ENCODE measurements at regions not wholly inside any gene's neighbourhood (a gene's known extent, or its start where the extent isn't known, plus 50 kb on each side); places are given as distances from the start of the nearest gene placed in this dataset.
A peak's percentile ranks its signal among the peaks of the same experiment; 100 is the strongest.

DNA sequence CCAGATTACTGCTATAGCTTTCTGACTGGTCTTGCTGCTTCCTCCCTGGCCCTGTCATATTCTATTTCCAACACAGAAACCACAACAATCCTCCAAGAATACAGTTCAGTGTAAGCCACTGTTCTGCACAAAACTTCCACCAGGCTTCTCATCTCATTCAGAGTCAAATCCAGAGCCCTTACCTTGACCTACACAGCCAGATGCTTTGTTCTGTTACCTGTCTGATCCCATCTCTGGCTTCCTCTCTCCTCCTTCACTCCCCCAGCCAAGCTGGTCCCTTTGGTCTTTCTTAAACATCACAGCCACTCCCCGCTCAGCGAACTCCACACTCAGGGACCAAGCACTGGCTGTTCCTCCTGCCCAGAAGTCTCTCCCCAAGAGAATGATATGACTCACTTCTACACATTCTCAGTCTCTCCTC lies 84.8 kb upstream of the BMP2K start:
- no CpG with 5 or more reads among the region's 2 CpGs for WGBS (ENCODE audit: insufficient coverage, low lambda C conversion rate)
- Histone ChIP-seq H3K4me3 (ENCODE audit: low read length) (no peak overlapping the region), H3K27ac (ENCODE audit: low read length) (peak overlapping the region; percentile 80), H3K4me1 (ENCODE audit: control insufficient read depth, insufficient read depth, low read length) (peaks cover 37% of the 10 kb centered on the region), H3K9me3 (ENCODE audit: control insufficient read depth, low read depth, low read length) (no peaks in the 10 kb centered on the region), H3K27me3 (ENCODE audit: control insufficient read depth, insufficient read depth, low read length) (no peaks in the 10 kb centered on the region), H3K36me3 (ENCODE audit: control insufficient read depth, insufficient read depth, low read length) (no peaks in the 10 kb centered on the region)
- DNase-seq, result no peak

DNA sequence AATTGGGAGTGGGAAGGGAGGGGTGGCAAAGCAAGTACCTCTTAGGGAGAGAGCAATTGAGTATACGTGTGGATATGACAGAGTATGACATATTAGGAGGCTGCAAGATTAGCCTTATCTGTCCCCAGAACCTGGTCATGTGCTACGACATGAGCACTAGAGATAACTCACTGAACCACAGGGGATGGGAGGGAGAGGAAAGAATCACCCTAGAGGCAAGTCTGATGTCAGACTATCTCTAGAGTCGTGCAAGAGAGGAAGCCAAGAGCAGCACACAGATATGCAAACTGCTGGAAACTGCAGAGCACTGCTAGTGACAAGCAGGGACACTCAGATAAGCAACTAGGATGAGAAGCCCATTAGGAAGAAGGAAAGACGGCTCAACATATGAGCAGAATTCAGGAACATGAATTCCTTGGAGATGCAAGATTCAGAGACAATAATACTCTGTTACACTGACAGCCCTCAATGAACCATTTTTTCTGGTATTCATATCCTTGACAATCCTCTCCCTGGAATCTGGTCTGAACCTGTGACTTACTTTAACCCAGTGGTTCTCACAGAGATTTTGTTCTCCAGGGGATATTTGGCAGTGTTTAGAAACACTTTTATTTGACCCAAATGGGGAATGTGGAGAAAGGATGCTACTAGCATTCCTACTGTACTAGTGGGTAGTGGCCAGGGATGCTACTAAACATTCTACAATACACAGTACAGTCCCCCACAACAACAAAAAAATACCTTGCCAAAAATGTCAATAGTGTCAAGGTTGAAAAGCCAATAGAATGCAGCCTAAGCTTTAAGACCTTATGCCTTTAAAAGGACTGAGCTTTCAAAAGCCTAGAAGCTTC lies 84.0 kb upstream of the BMP2K start:
- peak; percentile 87 to 91 for DNase-seq
- H3K27me3 ChIP-seq (ENCODE audit: control insufficient read depth, insufficient read depth, low read length), result no peaks in the 10 kb centered on the region
- H3K27ac ChIP-seq (ENCODE audit: low read length), result peak overlapping the region; percentile 80
- H3K4me3 ChIP-seq (ENCODE audit: low read length), result no peak overlapping the region
- H3K9me3 ChIP-seq (ENCODE audit: control insufficient read depth, low read depth, low read length), result no peaks in the 10 kb centered on the region
- whole genome bisulfite sequencing (ENCODE audit: insufficient coverage, low lambda C conversion rate), result no CpG with 5 or more reads among the region's 4 CpGs
- H3K36me3 ChIP-seq (ENCODE audit: control insufficient read depth, insufficient read depth, low read length), result no peaks in the 10 kb centered on the region
- H3K4me1 ChIP-seq (ENCODE audit: control insufficient read depth, insufficient read depth, low read length), result peaks cover 37% of the 10 kb centered on the region

DNA sequence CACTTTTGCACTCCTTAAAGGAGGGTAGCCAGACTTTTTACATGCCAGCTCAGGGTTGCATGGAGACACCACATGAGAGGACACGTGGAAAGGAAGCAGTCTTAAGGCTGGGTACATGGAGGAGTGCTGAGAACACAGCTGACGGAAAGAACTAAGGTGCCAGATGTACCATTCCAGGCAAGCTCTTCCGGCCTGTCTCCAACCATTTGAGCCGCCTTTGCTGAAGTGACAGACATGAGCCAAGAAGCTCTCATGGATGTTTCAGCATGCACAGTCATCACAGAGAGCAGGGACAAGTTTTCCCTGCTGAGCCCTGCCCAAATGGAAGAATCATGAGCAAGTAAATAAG lies 83.4 kb upstream of the BMP2K start:
- peaks cover 37% of the 10 kb centered on the region for H3K4me1 ChIP-seq (ENCODE audit: control insufficient read depth, insufficient read depth, low read length)
- no peaks in the 10 kb centered on the region for H3K9me3 ChIP-seq (ENCODE audit: control insufficient read depth, low read depth, low read length)
- DNase-seq, result no peak
- H3K36me3 ChIP-seq (ENCODE audit: control insufficient read depth, insufficient read depth, low read length), result no peaks in the 10 kb centered on the region
- H3K27me3 ChIP-seq (ENCODE audit: control insufficient read depth, insufficient read depth, low read length), result no peaks in the 10 kb centered on the region
- no peak overlapping the region for H3K4me3 ChIP-seq (ENCODE audit: low read length)
- no CpG with 5 or more reads among the region's 4 CpGs for WGBS (ENCODE audit: insufficient coverage, low lambda C conversion rate)
- peak overlapping the region; percentile 80 for H3K27ac ChIP-seq (ENCODE audit: low read length)

GRCh38 chr4:78693777-78694456 lies 82.2 kb upstream of the BMP2K start:
- H3K36me3 ChIP-seq (ENCODE audit: control insufficient read depth, insufficient read depth, low read length), result no peaks in the 10 kb centered on the region
- H3K27ac ChIP-seq (ENCODE audit: low read length), result peak overlapping the region; percentile 9
- H3K4me3 ChIP-seq (ENCODE audit: low read length), result no peak overlapping the region
- H3K4me1 ChIP-seq (ENCODE audit: control insufficient read depth, insufficient read depth, low read length), result peaks cover 37% of the 10 kb centered on the region
- no peaks in the 10 kb centered on the region for H3K27me3 ChIP-seq (ENCODE audit: control insufficient read depth, insufficient read depth, low read length)
- no peak for DNase-seq
- WGBS (ENCODE audit: insufficient coverage, low lambda C conversion rate), result no CpG with 5 or more reads among the region's 2 CpGs
- no peaks in the 10 kb centered on the region for H3K9me3 ChIP-seq (ENCODE audit: control insufficient read depth, low read depth, low read length)

DNA sequence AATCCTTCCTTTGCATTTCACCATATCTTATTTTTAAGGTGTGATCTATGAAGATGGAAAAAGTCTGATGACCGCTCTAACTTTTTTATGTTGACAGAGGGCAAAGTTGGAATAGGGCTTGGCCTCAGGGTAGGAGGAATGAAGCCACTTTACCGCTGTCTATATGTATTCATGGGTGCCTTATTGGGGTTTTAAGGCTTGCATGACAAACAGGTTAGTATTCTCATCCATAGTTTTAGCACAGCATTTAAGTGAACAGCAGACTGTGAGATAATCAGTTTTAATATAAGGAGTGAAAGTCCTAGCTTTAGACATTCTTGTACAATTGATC lies 81.7 kb upstream of the BMP2K start:
- H3K27me3 ChIP-seq (ENCODE audit: control insufficient read depth, insufficient read depth, low read length), result no peaks in the 10 kb centered on the region
- H3K4me3 ChIP-seq (ENCODE audit: low read length), result no peak overlapping the region
- peak overlapping the region; percentile 9 for H3K27ac ChIP-seq (ENCODE audit: low read length)
- H3K4me1 ChIP-seq (ENCODE audit: control insufficient read depth, insufficient read depth, low read length), result peaks cover 35% of the 10 kb centered on the region
- DNase-seq, result no peak
- H3K9me3 ChIP-seq (ENCODE audit: control insufficient read depth, low read depth, low read length), result no peaks in the 10 kb centered on the region
- no peaks in the 10 kb centered on the region for H3K36me3 ChIP-seq (ENCODE audit: control insufficient read depth, insufficient read depth, low read length)
- 60% methylated on average over 1 of the region's 2 CpGs for WGBS (ENCODE audit: insufficient coverage, low lambda C conversion rate)

DNA sequence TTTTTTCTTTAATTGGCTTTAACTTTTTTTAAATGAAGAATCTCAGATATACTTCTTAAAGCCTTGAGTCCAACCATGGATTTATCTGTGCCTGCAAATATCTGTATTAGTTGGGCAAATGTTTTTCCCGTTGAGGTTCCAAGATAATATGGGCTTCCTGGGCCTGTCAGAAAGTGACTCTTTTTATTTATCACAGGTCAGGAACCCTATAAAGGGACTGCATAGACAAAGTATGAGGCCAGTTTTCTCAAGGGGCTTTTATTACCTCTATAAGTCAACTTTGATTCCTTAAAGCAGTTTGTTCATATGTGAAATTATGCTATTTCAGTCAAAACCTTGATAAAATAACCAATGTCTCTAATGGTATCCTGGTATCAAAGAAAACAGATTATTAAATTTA lies 80.2 kb upstream of the BMP2K start:
- no peak for DNase-seq
- Histone ChIP-seq H3K36me3 (ENCODE audit: control insufficient read depth, insufficient read depth, low read length) (no peaks in the 10 kb centered on the region), H3K27ac (ENCODE audit: low read length) (no peak overlapping the region), H3K27me3 (ENCODE audit: control insufficient read depth, insufficient read depth, low read length) (no peaks in the 10 kb centered on the region), H3K9me3 (ENCODE audit: control insufficient read depth, low read depth, low read length) (no peaks in the 10 kb centered on the region), H3K4me1 (ENCODE audit: control insufficient read depth, insufficient read depth, low read length) (peaks cover 32% of the 10 kb centered on the region), H3K4me3 (ENCODE audit: low read length) (no peak overlapping the region)
- WGBS (ENCODE audit: insufficient coverage, low lambda C conversion rate), result 20% methylated on average over 1 of the region's 1 CpG

GRCh38 chr4:78703079-78703478 lies 73.1 kb upstream of the BMP2K start:
- H3K36me3 ChIP-seq (ENCODE audit: control insufficient read depth, insufficient read depth, low read length), result no peaks in the 10 kb centered on the region
- no peak for DNase-seq
- H3K9me3 ChIP-seq (ENCODE audit: control insufficient read depth, low read depth, low read length), result peaks cover 5% of the 10 kb centered on the region
- no peaks in the 10 kb centered on the region for H3K27me3 ChIP-seq (ENCODE audit: control insufficient read depth, insufficient read depth, low read length)
- H3K4me1 ChIP-seq (ENCODE audit: control insufficient read depth, insufficient read depth, low read length), result peaks cover 21% of the 10 kb centered on the region
- no peak overlapping the region for H3K4me3 ChIP-seq (ENCODE audit: low read length)
- H3K27ac ChIP-seq (ENCODE audit: low read length), result no peak overlapping the region

DNA sequence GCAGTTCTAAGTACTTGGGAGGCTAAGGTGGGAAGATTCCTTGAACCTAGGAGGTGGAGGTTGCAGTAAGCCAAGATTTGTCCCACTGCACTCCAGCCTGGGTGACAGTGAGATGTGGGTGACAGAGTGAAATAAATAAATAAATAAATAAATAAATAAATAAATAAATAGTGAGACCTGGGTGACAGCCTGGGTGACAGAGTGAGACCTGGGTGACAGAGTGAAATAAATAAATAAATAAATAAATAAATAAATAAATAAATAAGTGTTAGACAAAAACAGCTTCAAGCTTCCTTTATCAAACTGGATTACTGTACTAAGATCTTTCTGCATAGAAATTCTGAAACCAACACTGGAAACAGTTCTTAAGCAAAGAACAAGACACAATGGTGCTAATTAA lies 71.8 kb upstream of the BMP2K start:
- H3K36me3 ChIP-seq (ENCODE audit: control insufficient read depth, insufficient read depth, low read length), result no peaks in the 10 kb centered on the region
- peak overlapping the region; percentile 83 for H3K27ac ChIP-seq (ENCODE audit: low read length)
- H3K9me3 ChIP-seq (ENCODE audit: control insufficient read depth, low read depth, low read length), result peaks cover 5% of the 10 kb centered on the region
- no peak overlapping the region for H3K4me3 ChIP-seq (ENCODE audit: low read length)
- H3K27me3 ChIP-seq (ENCODE audit: control insufficient read depth, insufficient read depth, low read length), result no peaks in the 10 kb centered on the region
- H3K4me1 ChIP-seq (ENCODE audit: control insufficient read depth, insufficient read depth, low read length), result peaks cover 21% of the 10 kb centered on the region
- no peak for DNase-seq

- Histone ChIP-seq H3K27me3 (ENCODE audit: control insufficient read depth, insufficient read depth, low read length) (no peaks in the 10 kb centered on the region), H3K36me3 (ENCODE audit: control insufficient read depth, insufficient read depth, low read length) (no peaks in the 10 kb centered on the region), H3K27ac (ENCODE audit: low read length) (peak overlapping the region; percentile 83), H3K4me1 (ENCODE audit: control insufficient read depth, insufficient read depth, low read length) (peaks cover 21% of the 10 kb centered on the region), H3K9me3 (ENCODE audit: control insufficient read depth, low read depth, low read length) (peaks cover 5% of the 10 kb centered on the region), H3K4me3 (ENCODE audit: low read length) (no peak overlapping the region)
- no CpG with 5 or more reads among the region's 3 CpGs for WGBS (ENCODE audit: insufficient coverage, low lambda C conversion rate)
- peak; percentile 63 to 91 for DNase-seq
Measured at GRCh38 chr4:78704981-78705683, 71.0 kb upstream of the BMP2K start.

DNA sequence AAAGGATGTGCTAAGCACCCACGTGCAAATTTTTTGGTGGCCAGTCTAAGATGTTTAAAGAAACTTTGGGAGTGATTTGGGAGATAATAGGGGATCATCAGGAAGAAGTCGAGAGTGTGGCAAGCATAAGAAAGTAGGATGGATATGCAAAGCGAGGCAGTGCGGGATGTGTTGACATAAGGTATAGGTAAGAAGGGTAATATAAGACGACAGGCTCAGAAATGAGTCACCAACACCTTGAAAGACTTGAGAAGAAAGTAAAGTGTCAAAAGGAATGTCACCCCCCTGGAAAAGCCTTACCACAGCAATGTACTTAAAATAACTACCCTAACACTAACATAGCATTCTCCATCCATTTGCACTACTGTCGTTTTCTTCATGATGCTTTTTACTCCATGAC lies 69.8 kb upstream of the BMP2K start:
- peak overlapping the region; percentile 83 for H3K27ac ChIP-seq (ENCODE audit: low read length)
- H3K4me3 ChIP-seq (ENCODE audit: low read length), result no peak overlapping the region
- H3K9me3 ChIP-seq (ENCODE audit: control insufficient read depth, low read depth, low read length), result peaks cover 5% of the 10 kb centered on the region
- DNase-seq, result peak in 1 of 2 donors; percentile 52
- H3K4me1 ChIP-seq (ENCODE audit: control insufficient read depth, insufficient read depth, low read length), result peaks cover 21% of the 10 kb centered on the region
- no peaks in the 10 kb centered on the region for H3K27me3 ChIP-seq (ENCODE audit: control insufficient read depth, insufficient read depth, low read length)
- H3K36me3 ChIP-seq (ENCODE audit: control insufficient read depth, insufficient read depth, low read length), result no peaks in the 10 kb centered on the region
- WGBS (ENCODE audit: insufficient coverage, low lambda C conversion rate), result 71% methylated on average over 5 of the region's 6 CpGs
